ENCODE measurements at regions not wholly inside any gene's neighbourhood (a gene's known extent, or its start where the extent isn't known, plus 50 kb on each side); places are given as distances from the start of the nearest gene placed in this dataset.

GRCh38 chr21:35926003-35926740, 134.2 kb downstream of the SETD4 start:
- TF ChIP-seq CTCF (IDR thresholded peaks at IDR 0.05) (no peak), YY1 (IDR thresholded peaks at IDR 0.05; ENCODE audit: low read depth) (no peak), ZBTB33 (IDR thresholded peaks at IDR 0.05; ENCODE audit: borderline replicate concordance, low read depth) (no peak), MAX (IDR thresholded peaks at IDR 0.05; ENCODE audit: low read depth) (no peak), SIN3A (IDR thresholded peaks at IDR 0.05; ENCODE audit: borderline replicate concordance, low read depth, low read length) (no peak), RAD21 (IDR thresholded peaks at IDR 0.05; ENCODE audit: low read length) (no peak)

Data from SK-N-SH (cell line).